Lung (tissue), 11 donors: ENCODE measurements at regions not wholly inside any gene's neighbourhood (a gene's known extent, or its start where the extent isn't known, plus 50 kb on each side); places are given as distances from the start of the nearest gene placed in this dataset.
"Not testable (repeated sequence)": the region's sequence is repeated elsewhere in the genome, so short reads cannot be mapped to it uniquely, and the experiment has no call there.

ENCODE experiments used
- ATAC-seq: fragments of 200-7000 bp; cut with Tn5 transposase; one replicate; pipeline ENCODE4 v1.9.1; 2020; ENCODE audit warnings: moderate number of reproducible peaks; ENCODE audit not compliant: insufficient read depth, low FRiP score
- DNase-seq, 3 donors: peaks; one replicate each; pipeline ENCODE4 v3.0.0-alpha.2; 2013 to 2017
- H3K27ac ChIP-seq, 2 donors: one replicate each; pipeline ENCODE4 v1.5.1; 2013; ENCODE audit warnings: mild to moderate bottlenecking in 2 of 2, moderate library complexity in 2 of 2, control low read depth in 1 of 2, inconsistent platforms in 1 of 2, low read depth in 1 of 2, low read length in 1 of 2
- H3K27me3 ChIP-seq, 3 donors: one replicate each; pipeline ENCODE4 v1.5.1; 2013; ENCODE audit warnings: low read length in 2 of 3; ENCODE audit not compliant: control insufficient read depth in 3 of 3, insufficient read depth in 3 of 3
- H3K36me3 ChIP-seq, 4 donors: one replicate each; pipeline ENCODE4 v1.5.1; 2013; ENCODE audit warnings: low read length in 4 of 4, mild to moderate bottlenecking in 1 of 4, moderate library complexity in 1 of 4; ENCODE audit not compliant: control insufficient read depth in 4 of 4, insufficient read depth in 4 of 4
- H3K4me1 ChIP-seq, 5 donors: one replicate each; pipeline ENCODE4 v1.5.1; 2013; ENCODE audit warnings: low read length in 5 of 5, mild to moderate bottlenecking in 2 of 5, moderate library complexity in 1 of 5; ENCODE audit not compliant: control insufficient read depth in 5 of 5, insufficient read depth in 5 of 5
- H3K4me3 ChIP-seq: one replicate; pipeline ENCODE4 v1.5.1; 2013; ENCODE audit warnings: mild to moderate bottlenecking, control low read depth, moderate library complexity
- H3K9ac ChIP-seq, 2 donors: one replicate each; pipeline ENCODE4 v1.5.1; 2013; ENCODE audit warnings: low read length in 2 of 2, control low read depth in 1 of 2; ENCODE audit not compliant: insufficient read depth in 1 of 2
- H3K9me3 ChIP-seq, 4 donors: one replicate each; pipeline ENCODE4 v1.5.1; 2013; ENCODE audit warnings: low read length in 3 of 4, mild to moderate bottlenecking in 1 of 4, moderate library complexity in 1 of 4; ENCODE audit not compliant: control insufficient read depth in 4 of 4, insufficient read depth in 3 of 4
- WGBS, 2 donors: extraction: QIAGEN DNeasy Blood & Tissue Kit; methylation state at CpG; one replicate each; pipeline ENCODE4 v1.1.7; 2013; 5-methylcytosine and 5-hydroxymethylcytosine counted together
- TF ChIP-seq, protein P1 (sequence below): IDR thresholded peaks from 2 replicates; pipeline ENCODE4 v1.5.1; 2012; ENCODE audit warnings: mild to moderate bottlenecking; ENCODE audit errors: control extremely low read depth, extremely low read depth
- donor health status: control.
- donor health status: control.
- donor health status: Bipolar disorder and iron deficiency.
- donor health status: healthy.
- donor health status: DM: yes; HTN: yes; CAD: no.

DNA sequence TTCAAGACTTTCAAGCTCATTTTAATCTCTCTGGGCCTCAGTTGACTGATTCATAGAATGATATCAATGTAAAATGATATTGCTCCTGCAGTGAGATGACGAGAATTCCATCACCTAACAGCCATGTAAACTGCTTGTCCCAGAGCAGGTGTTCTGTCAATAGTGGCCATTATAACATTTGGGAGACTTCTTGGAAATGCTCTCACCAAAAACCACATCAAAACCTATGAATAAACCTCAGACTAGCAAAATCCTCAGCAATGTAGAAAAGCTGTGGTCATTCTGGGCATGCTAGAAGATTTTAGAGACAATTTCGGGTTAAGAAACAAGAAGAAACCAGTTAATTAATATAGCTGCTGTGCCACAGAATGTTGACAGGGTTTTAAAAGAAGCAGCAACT lies 225.4 kb downstream of the FRK start:
- Histone ChIP-seq H3K36me3 (no peaks in the 10 kb centered on the region), H3K4me1 (peaks cover 0 to 13% (median 0%) of the 10 kb centered on the region in 5 donors), H3K9me3 (no peaks in the 10 kb centered on the region), H3K4me3 (no peak overlapping the region), H3K27me3 (no peaks in the 10 kb centered on the region), H3K9ac (no peak overlapping the region), H3K27ac (no peak overlapping the region)
- TF ChIP-seq, protein P1, sequence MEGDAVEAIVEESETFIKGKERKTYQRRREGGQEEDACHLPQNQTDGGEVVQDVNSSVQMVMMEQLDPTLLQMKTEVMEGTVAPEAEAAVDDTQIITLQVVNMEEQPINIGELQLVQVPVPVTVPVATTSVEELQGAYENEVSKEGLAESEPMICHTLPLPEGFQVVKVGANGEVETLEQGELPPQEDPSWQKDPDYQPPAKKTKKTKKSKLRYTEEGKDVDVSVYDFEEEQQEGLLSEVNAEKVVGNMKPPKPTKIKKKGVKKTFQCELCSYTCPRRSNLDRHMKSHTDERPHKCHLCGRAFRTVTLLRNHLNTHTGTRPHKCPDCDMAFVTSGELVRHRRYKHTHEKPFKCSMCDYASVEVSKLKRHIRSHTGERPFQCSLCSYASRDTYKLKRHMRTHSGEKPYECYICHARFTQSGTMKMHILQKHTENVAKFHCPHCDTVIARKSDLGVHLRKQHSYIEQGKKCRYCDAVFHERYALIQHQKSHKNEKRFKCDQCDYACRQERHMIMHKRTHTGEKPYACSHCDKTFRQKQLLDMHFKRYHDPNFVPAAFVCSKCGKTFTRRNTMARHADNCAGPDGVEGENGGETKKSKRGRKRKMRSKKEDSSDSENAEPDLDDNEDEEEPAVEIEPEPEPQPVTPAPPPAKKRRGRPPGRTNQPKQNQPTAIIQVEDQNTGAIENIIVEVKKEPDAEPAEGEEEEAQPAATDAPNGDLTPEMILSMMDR: no peak
- ATAC-seq (no peak), DNase-seq (no peak)
- 42 to 68% methylated on average over 2 of the region's 2 CpGs for WGBS, 2 donors

DNA sequence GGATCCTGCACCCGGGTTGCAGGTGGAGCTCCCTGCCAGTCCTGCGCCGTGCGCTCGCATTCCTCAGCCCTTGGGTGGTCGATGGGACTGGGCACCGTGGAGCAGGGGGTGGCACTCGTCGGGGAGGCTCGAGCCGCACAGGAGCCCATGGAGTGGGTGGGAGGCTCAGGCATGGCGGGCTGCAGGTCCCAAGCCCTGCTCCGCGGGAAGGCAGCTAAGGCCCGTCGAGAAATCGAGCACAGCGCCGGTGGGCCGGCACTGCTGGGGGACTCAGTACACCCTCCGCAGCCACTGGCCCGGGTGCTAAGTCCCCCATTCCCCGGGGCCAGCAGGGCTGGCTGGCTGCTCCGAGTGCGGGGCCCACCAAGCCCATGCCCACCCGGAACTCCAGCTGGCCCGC lies 226.1 kb downstream of the FRK start:
- not testable (repeated sequence) for ATAC-seq, H3K9me3 ChIP-seq, H3K27me3 ChIP-seq, DNase-seq, H3K36me3 ChIP-seq, H3K4me3 ChIP-seq, H3K27ac ChIP-seq, H3K9ac ChIP-seq
- 92 to 96% methylated on average over 25 to 27 of the region's 27 CpGs for WGBS, 2 donors
- peaks cover 0 to 13% (median 0%) of the 10 kb centered on the region in 5 donors for H3K4me1 ChIP-seq

DNA sequence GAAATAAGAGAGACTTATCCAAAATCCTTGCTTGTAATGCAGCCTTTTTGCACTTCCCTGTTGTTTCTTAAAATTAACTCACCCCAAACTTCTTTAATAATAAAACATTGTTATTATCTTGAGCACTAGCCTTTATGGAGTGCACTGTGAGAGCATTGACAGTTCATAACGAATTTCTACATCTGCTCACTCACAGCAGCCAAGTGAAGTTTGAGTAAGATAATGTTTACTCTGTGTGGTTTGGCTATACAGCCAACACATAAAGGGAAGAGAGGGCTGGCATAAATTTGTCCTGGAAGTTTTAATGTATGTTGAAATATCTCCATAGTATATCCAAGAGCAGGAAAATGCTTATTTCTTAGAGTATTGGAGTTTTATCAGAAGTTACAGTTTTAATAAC lies 227.9 kb downstream of the FRK start:
- TF ChIP-seq, protein P1: no peak
- ATAC-seq (no peak), DNase-seq (peak; percentile 27 to 87 (median 81))
- H3K9ac ChIP-seq: no peak overlapping the region
- no peak overlapping the region for H3K4me3 ChIP-seq
- peaks cover 0 to 13% (median 0%) of the 10 kb centered on the region in 5 donors for H3K4me1 ChIP-seq
- H3K9me3 ChIP-seq: no peaks in the 10 kb centered on the region
- no peaks in the 10 kb centered on the region for H3K36me3 ChIP-seq
- WGBS, 2 donors: 13 to 44% methylated on average over 1 of the region's 1 CpG
- no peak overlapping the region for H3K27ac ChIP-seq
- peaks cover 0 to 2% (median 0%) of the 10 kb centered on the region in 3 donors for H3K27me3 ChIP-seq

DNA sequence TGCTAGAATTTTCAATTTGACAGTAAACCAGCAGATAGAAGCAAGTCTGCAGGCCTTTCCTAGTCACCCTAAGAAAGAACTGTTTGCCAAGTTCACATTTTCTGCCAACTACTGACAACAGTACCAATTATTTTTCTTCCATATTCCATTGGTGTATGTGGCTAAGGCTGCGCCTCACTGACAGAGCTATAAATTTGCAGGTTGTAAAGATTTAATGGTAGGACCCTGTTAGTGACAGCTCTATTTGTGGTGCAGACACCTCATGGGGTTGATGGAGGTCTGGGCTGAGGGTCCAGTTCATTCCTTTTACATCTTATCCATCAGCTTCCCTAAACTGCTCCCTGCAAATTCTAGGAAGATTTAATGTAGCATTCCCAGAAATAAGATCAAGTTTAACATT lies 228.5 kb downstream of the FRK start:
- 91 to 95% methylated on average over 1 of the region's 1 CpG for WGBS, 2 donors
- Histone ChIP-seq H3K27me3 (peaks cover 0 to 2% (median 0%) of the 10 kb centered on the region in 3 donors), H3K4me3 (no peak overlapping the region), H3K27ac (no peak overlapping the region), H3K9me3 (no peaks in the 10 kb centered on the region), H3K36me3 (no peaks in the 10 kb centered on the region), H3K9ac (no peak overlapping the region), H3K4me1 (peaks cover 0 to 13% (median 0%) of the 10 kb centered on the region in 5 donors)
- TF ChIP-seq, protein P1: no peak
- DNase-seq (peak in 2 of 3 donors; percentile 4 to 5), ATAC-seq (no peak)
